Omental fat pad (tissue), 3 donors: ENCODE measurements at regions not wholly inside any gene's neighbourhood (a gene's known extent, or its start where the extent isn't known, plus 50 kb on each side); places are given as distances from the start of the nearest gene placed in this dataset.

ENCODE experiments used
- ATAC-seq: fragments of 150-250 bp; one replicate; pipeline ENCODE4 v1.9.1; 2016; ENCODE audit warnings: mild to moderate bottlenecking, moderate library complexity; ENCODE audit not compliant: low FRiP score
- DNase-seq: peaks from one replicate; pipeline ENCODE4 v3.0.0-alpha.2; 2019; ENCODE audit warnings: low spot score
- TF ChIP-seq, protein P1 (sequence below), 3 donors: fragments of 450-650 bp; IDR thresholded peaks; one replicate each; pipeline ENCODE4 v1.5.1; 2016 to 2017; ENCODE audit warnings: antibody characterized with exemption in 3 of 3, mild to moderate bottlenecking in 3 of 3, moderate library complexity in 2 of 3

DNA sequence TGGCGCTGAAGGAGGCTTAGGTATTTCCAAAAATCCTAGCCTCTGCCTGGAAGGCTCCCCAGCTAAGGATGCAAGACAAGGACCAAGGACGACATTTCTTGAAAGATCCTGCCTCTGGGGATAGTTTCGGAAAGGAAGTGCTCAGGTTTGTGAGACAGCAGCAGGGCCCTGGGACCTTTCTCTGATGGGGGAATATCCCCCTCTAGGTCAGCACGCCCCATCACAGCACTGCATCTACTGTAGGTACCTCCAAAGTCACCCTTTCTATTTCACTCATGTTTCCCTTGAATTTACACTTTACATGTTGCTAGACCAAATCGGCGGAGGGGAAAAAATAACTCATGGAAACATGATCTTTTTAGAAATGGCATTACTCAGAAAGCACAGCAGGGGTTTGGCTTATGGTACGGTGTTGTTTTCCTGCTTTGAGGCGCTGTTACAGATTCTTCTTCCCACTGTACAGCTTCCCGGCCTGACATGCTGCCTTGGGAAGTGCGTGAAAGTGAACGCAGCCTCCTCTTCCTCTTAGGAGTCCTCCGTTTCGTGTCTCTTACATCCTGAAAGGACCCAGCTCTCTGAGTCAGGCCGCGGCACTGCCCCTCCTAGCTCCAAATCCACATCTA, 77.2 kb upstream of the DHRSX start:
- DNase-seq, result no peak
- ATAC-seq, result no peak
- TF ChIP-seq, protein P1, sequence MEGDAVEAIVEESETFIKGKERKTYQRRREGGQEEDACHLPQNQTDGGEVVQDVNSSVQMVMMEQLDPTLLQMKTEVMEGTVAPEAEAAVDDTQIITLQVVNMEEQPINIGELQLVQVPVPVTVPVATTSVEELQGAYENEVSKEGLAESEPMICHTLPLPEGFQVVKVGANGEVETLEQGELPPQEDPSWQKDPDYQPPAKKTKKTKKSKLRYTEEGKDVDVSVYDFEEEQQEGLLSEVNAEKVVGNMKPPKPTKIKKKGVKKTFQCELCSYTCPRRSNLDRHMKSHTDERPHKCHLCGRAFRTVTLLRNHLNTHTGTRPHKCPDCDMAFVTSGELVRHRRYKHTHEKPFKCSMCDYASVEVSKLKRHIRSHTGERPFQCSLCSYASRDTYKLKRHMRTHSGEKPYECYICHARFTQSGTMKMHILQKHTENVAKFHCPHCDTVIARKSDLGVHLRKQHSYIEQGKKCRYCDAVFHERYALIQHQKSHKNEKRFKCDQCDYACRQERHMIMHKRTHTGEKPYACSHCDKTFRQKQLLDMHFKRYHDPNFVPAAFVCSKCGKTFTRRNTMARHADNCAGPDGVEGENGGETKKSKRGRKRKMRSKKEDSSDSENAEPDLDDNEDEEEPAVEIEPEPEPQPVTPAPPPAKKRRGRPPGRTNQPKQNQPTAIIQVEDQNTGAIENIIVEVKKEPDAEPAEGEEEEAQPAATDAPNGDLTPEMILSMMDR (IDR thresholded peaks at IDR 0.05), result no peak

DNA sequence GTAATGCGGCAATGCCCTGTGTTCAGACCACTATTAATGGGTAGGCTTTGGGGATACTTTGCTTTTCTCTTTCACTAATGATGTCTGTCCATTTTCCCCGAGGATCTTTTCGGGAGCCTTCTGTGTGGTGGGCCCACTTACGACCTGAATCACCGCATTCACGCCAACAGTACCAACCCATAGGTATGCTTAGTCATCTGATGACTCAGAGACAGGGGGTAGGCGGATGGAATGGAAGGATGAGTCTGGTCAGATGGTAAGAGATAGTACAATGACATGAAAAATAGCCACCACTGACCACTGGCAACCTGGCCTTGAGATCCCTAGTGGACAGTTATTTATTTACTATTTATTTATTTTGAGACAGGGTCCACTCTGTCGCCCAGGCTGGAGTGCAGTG, 76.0 kb upstream of the DHRSX start:
- ATAC-seq (no peak), DNase-seq (no peak)
- TF ChIP-seq, protein P1 (IDR thresholded peaks at IDR 0.05), result no peak

DNA sequence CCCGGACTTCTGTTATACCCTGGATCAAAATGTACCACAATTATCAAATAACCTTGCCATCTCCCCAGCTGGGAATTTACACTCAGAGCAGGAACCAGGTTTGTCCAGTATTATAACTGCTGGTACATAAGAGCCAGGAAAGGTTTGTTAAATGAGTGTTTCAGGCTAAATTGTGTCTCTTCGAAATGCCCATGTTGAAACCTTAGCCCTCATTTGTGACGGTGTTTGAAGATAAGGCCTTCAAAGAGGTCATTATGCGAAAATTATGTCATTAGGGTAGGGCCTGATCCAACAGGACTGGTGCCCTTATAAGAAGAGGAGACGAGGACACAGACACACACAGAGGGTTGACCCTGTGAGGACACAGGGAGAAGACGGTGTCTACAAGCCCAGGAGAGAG, 73.5 kb upstream of the DHRSX start:
- DNase-seq (no peak), ATAC-seq (no peak)
- TF ChIP-seq, protein P1 (IDR thresholded peaks at IDR 0.05), result no peak

DNA sequence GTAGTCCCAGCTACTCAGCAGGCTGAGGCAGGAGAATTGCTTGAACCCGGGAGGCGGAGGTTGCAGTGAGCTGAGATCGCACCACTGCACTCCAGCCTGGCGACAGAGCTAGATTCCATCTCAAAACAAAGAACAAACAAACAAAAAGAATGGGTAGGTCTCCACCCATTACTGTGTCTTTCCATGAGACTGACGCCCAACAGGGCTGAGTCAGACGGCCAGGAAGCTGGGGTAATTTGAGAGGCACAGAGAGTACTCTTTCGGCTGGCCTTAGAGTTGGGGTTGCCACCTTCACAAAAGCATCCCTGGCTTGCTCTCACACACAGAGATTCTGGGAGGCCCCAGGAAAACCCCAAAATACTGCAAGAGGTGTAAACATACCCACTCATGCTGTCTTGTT, 72.0 kb upstream of the DHRSX start:
- DNase-seq (no peak), ATAC-seq (no peak)
- TF ChIP-seq, protein P1 (IDR thresholded peaks at IDR 0.05), result no peak

DNA sequence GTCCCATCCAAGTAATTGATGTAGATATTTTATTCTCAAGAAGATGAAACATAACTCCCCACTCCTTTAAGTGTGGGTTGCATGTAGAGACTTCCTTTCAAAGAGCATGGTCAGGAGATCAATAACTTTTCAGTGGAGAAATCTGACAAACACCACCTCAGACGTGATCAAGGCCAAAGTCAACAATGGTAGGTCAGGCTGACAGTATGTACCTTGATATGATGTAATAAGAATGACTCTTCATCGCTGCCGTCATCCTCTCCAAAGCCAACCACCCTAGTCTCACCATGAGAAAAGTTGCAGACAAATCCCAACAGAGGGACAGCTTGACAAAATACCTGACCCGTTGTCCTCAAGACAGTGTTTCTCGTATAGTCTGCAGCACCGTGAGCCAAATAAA, 67.3 kb upstream of the DHRSX start:
- ATAC-seq, result no peak
- DNase-seq, result no peak
- TF ChIP-seq, protein P1 (IDR thresholded peaks at IDR 0.05), result no peak

DNA sequence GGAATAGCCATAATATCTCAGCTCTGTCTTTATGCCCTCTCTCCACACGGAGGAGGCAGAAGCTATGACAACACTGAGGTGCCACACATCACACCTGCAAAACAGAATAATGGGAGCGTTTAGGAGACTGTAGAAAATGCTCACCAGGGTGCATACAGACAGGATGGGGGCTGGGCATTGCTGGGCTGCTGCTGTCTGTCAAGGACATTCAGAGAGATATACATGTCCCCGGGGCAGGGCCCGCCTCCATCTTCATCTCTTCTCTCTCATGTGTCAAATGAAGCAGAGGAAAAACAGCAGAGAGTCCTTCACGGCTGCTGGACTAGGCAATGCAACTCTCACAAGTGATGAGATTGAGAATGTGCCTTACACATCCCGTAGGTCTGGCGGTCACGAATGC, 65.3 kb upstream of the DHRSX start:
- TF ChIP-seq, protein P1 (IDR thresholded peaks at IDR 0.05), result no peak
- DNase-seq, result no peak
- ATAC-seq, result no peak

DNA sequence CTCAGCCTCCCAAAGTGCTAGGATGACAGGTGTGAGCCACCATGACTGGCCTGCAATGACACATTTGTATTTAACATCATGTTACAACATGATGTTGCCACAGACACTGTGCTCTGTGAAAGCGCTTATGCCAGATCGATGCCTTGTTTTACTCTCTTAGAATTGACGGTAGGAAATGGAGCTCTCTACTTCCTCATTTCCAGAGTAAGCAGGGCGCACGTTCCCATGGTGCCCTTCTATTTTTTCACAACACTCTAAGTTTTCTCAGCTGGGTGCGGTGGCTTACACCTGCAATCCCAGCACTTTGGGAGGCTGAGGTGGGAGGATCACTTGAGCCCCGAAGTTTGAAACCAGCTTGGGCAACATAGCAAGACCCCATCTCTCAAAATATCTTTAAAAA, 60.7 kb upstream of the DHRSX start:
- DNase-seq (no peak), ATAC-seq (no peak)
- TF ChIP-seq, protein P1 (IDR thresholded peaks at IDR 0.05), result no peak
